ENCODE measurements at regions not wholly inside any gene's neighbourhood (a gene's known extent, or its start where the extent isn't known, plus 50 kb on each side); places are given as distances from the start of the nearest gene placed in this dataset.

GRCh38 chr10:29011516-29011915, 277.4 kb upstream of the LYZL1 start:
- TF ChIP-seq CTCF (IDR thresholded peaks at IDR 0.05), result no peak
- TF ChIP-seq POLR2A (IDR thresholded peaks at IDR 0.05), result no peak

Data from esophagus squamous epithelium (tissue), 4 donors.